ENCODE measurements at regions not wholly inside any gene's neighbourhood (a gene's known extent, or its start where the extent isn't known, plus 50 kb on each side); places are given as distances from the start of the nearest gene placed in this dataset.
A peak's percentile ranks its signal among the peaks of the same experiment; 100 is the strongest.
"Not testable (repeated sequence)": the region's sequence is repeated elsewhere in the genome, so short reads cannot be mapped to it uniquely, and the experiment has no call there.

- DNase-seq = no peak
Measured at GRCh38 chr10:8315619-8316021, 261.1 kb downstream of the GATA3 start.

GRCh38 chr10:8316284-8316683, 261.8 kb downstream of the GATA3 start:
- peak; percentile 44 for DNase-seq

GRCh38 chr10:8318429-8318828, 263.9 kb downstream of the GATA3 start:
- DNase-seq = not testable (repeated sequence)

- DNase-seq = no peak
Measured at GRCh38 chr10:8318956-8319355, 264.5 kb downstream of the GATA3 start.

- no peak for DNase-seq
Measured at GRCh38 chr10:8319704-8320103, 265.2 kb downstream of the GATA3 start.

GRCh38 chr10:8321990-8322389, 267.5 kb downstream of the GATA3 start:
- DNase-seq = no peak

- no peak for DNase-seq
Measured at GRCh38 chr10:8323428-8324054, 269.1 kb downstream of the GATA3 start.

GRCh38 chr10:8325024-8325980, 270.8 kb downstream of the GATA3 start:
- peak; percentile 61 for DNase-seq

GRCh38 chr10:8326396-8327139, 272.1 kb downstream of the GATA3 start:
- DNase-seq = no peak

GRCh38 chr10:8327140-8327423, 272.6 kb downstream of the GATA3 start:
- no peak for DNase-seq

- DNase-seq = no peak
Measured at GRCh38 chr10:8331387-8331786, 276.9 kb downstream of the GATA3 start.

GRCh38 chr10:8331896-8332729, 277.6 kb downstream of the GATA3 start:
- peak; percentile 85 for DNase-seq

- no peak for DNase-seq
Measured at GRCh38 chr10:8332730-8333111, 278.2 kb downstream of the GATA3 start.

GRCh38 chr10:8334631-8335030, 280.1 kb downstream of the GATA3 start:
- no peak for DNase-seq

GRCh38 chr10:8336629-8337331, 282.3 kb downstream of the GATA3 start:
- no peak for DNase-seq

- no peak for DNase-seq
Measured at GRCh38 chr10:8337332-8337651, 282.8 kb downstream of the GATA3 start.

- peak; percentile 31 for DNase-seq
Measured at GRCh38 chr10:8338177-8338766, 283.8 kb downstream of the GATA3 start.

- no peak for DNase-seq
Measured at GRCh38 chr10:8344756-8345155, 290.3 kb downstream of the GATA3 start.

GRCh38 chr10:8346861-8347260, 292.4 kb downstream of the GATA3 start:
- DNase-seq = no peak

- DNase-seq = not testable (repeated sequence)
Measured at GRCh38 chr10:8347614-8348013, 293.1 kb downstream of the GATA3 start.

- no peak for DNase-seq
Measured at GRCh38 chr10:8349610-8350249, 295.2 kb downstream of the GATA3 start.
